Common myeloid progenitor, CD34-positive (primary cell): ENCODE measurements at regions not wholly inside any gene's neighbourhood (a gene's known extent, or its start where the extent isn't known, plus 50 kb on each side); places are given as distances from the start of the nearest gene placed in this dataset.

Experiments
- CTCF ChIA-PET: fragments of 350-600 bp; sonication (Branson Sonifier 250); formaldehyde crosslinking; loops from one replicate; lab custom pipeline; 2021; ENCODE audit warnings: antibody characterized with exemption; lab: Charles Lee
- POLR2A ChIA-PET: fragments of 350-600 bp; sonication (Branson Sonifier 250); formaldehyde crosslinking; loops from one replicate; lab custom pipeline; 2021; ENCODE audit warnings: antibody characterized with exemption; lab: Charles Lee
- DNase-seq, 3 donors: peaks; one replicate each; pipeline versions ENCODE4 v3.0.0 to v3.0.0-alpha.2; 2013
- H3K27ac ChIP-seq, 2 experiments: 1 replicate in 1 of 2; 2 replicates in 1 of 2; pipeline ENCODE4 v1.7.0; 2013; ENCODE audit warnings: inconsistent platforms in 2 of 2, low read length in 2 of 2, mild to moderate bottlenecking in 2 of 2, low read depth in 1 of 2, moderate library complexity in 1 of 2; ENCODE audit not compliant: severe bottlenecking in 2 of 2, insufficient read depth in 1 of 2, poor library complexity in 1 of 2
- H3K27me3 ChIP-seq, 5 experiments: replicated peaks in 2 of 5; 1 replicate in 3 of 5; 2 replicates in 2 of 5; pipeline versions ENCODE4 v1.6.1 to v1.7.0; 2013; ENCODE audit warnings: low read length in 4 of 5, mild to moderate bottlenecking in 2 of 5, moderate library complexity in 2 of 5, inconsistent platforms in 1 of 5; ENCODE audit not compliant: insufficient read depth in 5 of 5, control insufficient read depth in 4 of 5
- H3K36me3 ChIP-seq, 4 experiments: 1 replicate in 2 of 4; 2 replicates in 2 of 4; pipeline versions ENCODE4 v1.6.1 to v1.7.0; 2013; ENCODE audit warnings: low read length in 3 of 4, control low read depth in 1 of 4, mild to moderate bottlenecking in 1 of 4; ENCODE audit not compliant: control insufficient read depth in 4 of 4, insufficient read depth in 4 of 4
- H3K4me1 ChIP-seq, 4 experiments: 1 replicate in 3 of 4; 2 replicates in 1 of 4; pipeline versions ENCODE4 v1.6.1 to v1.7.1; 2013; ENCODE audit warnings: low read length in 3 of 4, mild to moderate bottlenecking in 3 of 4, control low read depth in 1 of 4, inconsistent platforms in 1 of 4, moderate library complexity in 1 of 4; ENCODE audit not compliant: control insufficient read depth in 4 of 4, insufficient read depth in 4 of 4; ENCODE audit errors: control extremely low read depth in 1 of 4
- H3K4me3 ChIP-seq, 7 experiments: 1 replicate in 4 of 7; 2 replicates in 3 of 7; pipeline versions ENCODE4 v1.5.1 to v1.7.0; 2013; ENCODE audit warnings: mild to moderate bottlenecking in 7 of 7, low read length in 6 of 7, moderate library complexity in 6 of 7, inconsistent platforms in 2 of 7, low read depth in 2 of 7, control low read depth in 1 of 7; ENCODE audit not compliant: insufficient read depth in 4 of 7, control insufficient read depth in 1 of 7; ENCODE audit errors: extremely low read depth in 1 of 7
- H3K9me3 ChIP-seq, 5 experiments: 1 replicate in 4 of 5; 2 replicates in 1 of 5; pipeline versions ENCODE4 v1.6.1 to v1.7.1; 2013; ENCODE audit warnings: low read length in 4 of 5, mild to moderate bottlenecking in 2 of 5, inconsistent platforms in 1 of 5, low read depth in 1 of 5, moderate library complexity in 1 of 5; ENCODE audit not compliant: control insufficient read depth in 4 of 5, insufficient read depth in 2 of 5; ENCODE audit errors: control extremely low read depth in 1 of 5
- WGBS: methylation state at CpG from one replicate; pipeline ENCODE4 v1.1.5; 2013; ENCODE audit not compliant: insufficient coverage; 5-methylcytosine and 5-hydroxymethylcytosine counted together

- no CpG with 5 or more reads among the region's 2 CpGs for WGBS
- H3K4me3 ChIP-seq, result no peak overlapping the region
- no peak overlapping the region for H3K27ac ChIP-seq
- H3K27me3 ChIP-seq, result no peaks in the 10 kb centered on the region
- no peaks in the 10 kb centered on the region for H3K36me3 ChIP-seq
- H3K9me3 ChIP-seq, result no peaks in the 10 kb centered on the region
- no peak for DNase-seq
- H3K4me1 ChIP-seq, result no peaks in the 10 kb centered on the region
- ChIA-PET CTCF (no interaction called here), POLR2A (no interaction called here)
Observed at GRCh38 chr2:6722574-6722973, 143.1 kb downstream of the CMPK2 start.

- Histone ChIP-seq H3K4me3 (no peak overlapping the region), H3K4me1 (no peaks in the 10 kb centered on the region), H3K36me3 (no peaks in the 10 kb centered on the region), H3K27ac (no peak overlapping the region), H3K27me3 (no peaks in the 10 kb centered on the region), H3K9me3 (no peaks in the 10 kb centered on the region)
- DNase-seq, result no peak
- CTCF ChIA-PET, result no interaction called here
- 97% methylated on average over 6 of the region's 8 CpGs for WGBS
- POLR2A ChIA-PET, result no interaction called here
Observed at GRCh38 chr2:6723865-6724604, 141.7 kb downstream of the CMPK2 start.

- Histone ChIP-seq H3K4me1 (no peaks in the 10 kb centered on the region), H3K9me3 (no peaks in the 10 kb centered on the region), H3K27me3 (no peaks in the 10 kb centered on the region), H3K36me3 (no peaks in the 10 kb centered on the region), H3K27ac (no peak overlapping the region), H3K4me3 (no peak overlapping the region)
- no peak for DNase-seq
- WGBS, result no CpG with 5 or more reads among the region's 4 CpGs
- ChIA-PET POLR2A (no interaction called here), CTCF (no interaction called here)
Observed at GRCh38 chr2:6724605-6725140, 141.0 kb downstream of the CMPK2 start.

- no peaks in the 10 kb centered on the region for H3K4me1 ChIP-seq
- no peak for DNase-seq
- no peak overlapping the region for H3K27ac ChIP-seq
- ChIA-PET CTCF (no interaction called here), POLR2A (no interaction called here)
- WGBS, result 97% methylated on average over 5 of the region's 5 CpGs
- H3K27me3 ChIP-seq, result peaks cover 0 to 2% (median 0%) of the 10 kb centered on the region in 5 experiments
- peaks cover 0 to 2% (median 0%) of the 10 kb centered on the region in 5 experiments for H3K9me3 ChIP-seq
- no peak overlapping the region for H3K4me3 ChIP-seq
- no peaks in the 10 kb centered on the region for H3K36me3 ChIP-seq
Observed at GRCh38 chr2:6728156-6728555, 137.6 kb downstream of the CMPK2 start.

- CTCF ChIA-PET, result no interaction called here
- WGBS, result 100% methylated on average over 1 of the region's 2 CpGs
- Histone ChIP-seq H3K4me1 (no peaks in the 10 kb centered on the region), H3K4me3 (no peak overlapping the region), H3K9me3 (peaks cover 0 to 2% (median 0%) of the 10 kb centered on the region in 5 experiments), H3K27me3 (peaks cover 0 to 2% (median 0%) of the 10 kb centered on the region in 5 experiments), H3K36me3 (no peaks in the 10 kb centered on the region), H3K27ac (no peak overlapping the region)
- POLR2A ChIA-PET, result no interaction called here
- DNase-seq, result no peak
Observed at GRCh38 chr2:6730003-6730402, 135.7 kb downstream of the CMPK2 start.

- no peaks in the 10 kb centered on the region for H3K36me3 ChIP-seq
- WGBS, result 78% methylated on average over 4 of the region's 5 CpGs
- peaks cover 0 to 2% (median 0%) of the 10 kb centered on the region in 5 experiments for H3K9me3 ChIP-seq
- ChIA-PET CTCF (no interaction called here), POLR2A (no interaction called here)
- H3K27me3 ChIP-seq, result peaks cover 0 to 2% (median 0%) of the 10 kb centered on the region in 5 experiments
- no peak overlapping the region for H3K27ac ChIP-seq
- DNase-seq, result no peak
- no peaks in the 10 kb centered on the region for H3K4me1 ChIP-seq
- H3K4me3 ChIP-seq, result no peak overlapping the region
Observed at GRCh38 chr2:6730649-6731532, 134.8 kb downstream of the CMPK2 start.

- no peak for DNase-seq
- Histone ChIP-seq H3K36me3 (no peaks in the 10 kb centered on the region), H3K4me1 (no peaks in the 10 kb centered on the region), H3K9me3 (no peaks in the 10 kb centered on the region), H3K27ac (no peak overlapping the region), H3K27me3 (peaks cover 0 to 6% (median 0%) of the 10 kb centered on the region in 5 experiments), H3K4me3 (no peak overlapping the region)
- ChIA-PET POLR2A (no interaction called here), CTCF (no interaction called here)
- 91% methylated on average over 7 of the region's 7 CpGs for WGBS
Observed at GRCh38 chr2:6739547-6739946, 126.2 kb downstream of the CMPK2 start.
